ENCODE measurements at regions not wholly inside any gene's neighbourhood (a gene's known extent, or its start where the extent isn't known, plus 50 kb on each side); places are given as distances from the start of the nearest gene placed in this dataset.
A peak's percentile ranks its signal among the peaks of the same experiment; 100 is the strongest.

DNA sequence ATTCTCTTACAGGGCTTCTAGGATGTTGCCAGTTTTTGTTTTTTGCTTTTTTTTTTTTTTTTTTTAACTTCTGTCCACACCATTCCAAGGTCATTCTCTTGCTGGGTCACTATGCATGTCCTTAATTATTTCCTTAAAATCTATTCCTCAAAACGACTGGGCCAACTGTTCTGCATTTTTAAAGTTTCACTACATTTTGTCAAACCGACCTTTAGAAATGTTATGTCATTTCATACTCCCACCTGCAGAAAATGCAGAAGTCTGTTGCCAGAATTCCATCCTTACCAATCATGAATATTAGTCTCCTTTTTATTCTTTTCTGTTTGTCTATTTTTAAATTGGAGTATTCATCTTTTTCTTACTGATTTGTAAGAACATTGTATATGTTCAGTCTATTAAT is 295.5 kb downstream of the ZSWIM6 start:
- H3K4me3 ChIP-seq: no peak overlapping the region
- no peaks in the 10 kb centered on the region for H3K9me3 ChIP-seq
- no peaks in the 10 kb centered on the region for H3K27me3 ChIP-seq
- TF ChIP-seq, protein P1, sequence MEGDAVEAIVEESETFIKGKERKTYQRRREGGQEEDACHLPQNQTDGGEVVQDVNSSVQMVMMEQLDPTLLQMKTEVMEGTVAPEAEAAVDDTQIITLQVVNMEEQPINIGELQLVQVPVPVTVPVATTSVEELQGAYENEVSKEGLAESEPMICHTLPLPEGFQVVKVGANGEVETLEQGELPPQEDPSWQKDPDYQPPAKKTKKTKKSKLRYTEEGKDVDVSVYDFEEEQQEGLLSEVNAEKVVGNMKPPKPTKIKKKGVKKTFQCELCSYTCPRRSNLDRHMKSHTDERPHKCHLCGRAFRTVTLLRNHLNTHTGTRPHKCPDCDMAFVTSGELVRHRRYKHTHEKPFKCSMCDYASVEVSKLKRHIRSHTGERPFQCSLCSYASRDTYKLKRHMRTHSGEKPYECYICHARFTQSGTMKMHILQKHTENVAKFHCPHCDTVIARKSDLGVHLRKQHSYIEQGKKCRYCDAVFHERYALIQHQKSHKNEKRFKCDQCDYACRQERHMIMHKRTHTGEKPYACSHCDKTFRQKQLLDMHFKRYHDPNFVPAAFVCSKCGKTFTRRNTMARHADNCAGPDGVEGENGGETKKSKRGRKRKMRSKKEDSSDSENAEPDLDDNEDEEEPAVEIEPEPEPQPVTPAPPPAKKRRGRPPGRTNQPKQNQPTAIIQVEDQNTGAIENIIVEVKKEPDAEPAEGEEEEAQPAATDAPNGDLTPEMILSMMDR (IDR thresholded peaks at IDR 0.05): no peak
- no peak overlapping the region for H3K27ac ChIP-seq
- H3K4me1 ChIP-seq: peaks cover 0 to 31% (median 23%) of the 10 kb centered on the region in 4 donors
- H3K36me3 ChIP-seq: no peaks in the 10 kb centered on the region
- intact Hi-C loops (cut with DNase I; ENCODE audit: low total_unique reads): no loop called here
- no peak for DNase-seq

DNA sequence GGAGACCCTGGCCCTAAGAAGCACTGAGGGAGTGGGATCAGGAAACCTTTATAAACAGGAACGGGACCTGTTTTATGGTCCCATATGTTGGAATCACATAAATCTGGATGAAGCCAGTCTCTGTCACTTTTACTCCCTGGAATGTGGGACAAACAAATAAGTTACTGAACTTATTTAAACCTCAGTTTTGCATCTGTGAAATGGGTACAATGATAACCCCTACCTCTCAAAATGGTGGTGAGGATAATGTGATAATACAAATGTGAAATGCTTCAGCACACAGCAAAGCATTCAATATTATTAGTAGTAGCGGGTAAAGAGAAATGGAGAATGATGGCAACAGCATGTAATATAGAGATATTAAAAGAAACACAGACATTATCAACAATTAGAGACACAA is 298.9 kb downstream of the ZSWIM6 start:
- no peak for DNase-seq
- Histone ChIP-seq H3K9me3 (no peaks in the 10 kb centered on the region), H3K36me3 (no peaks in the 10 kb centered on the region), H3K4me3 (no peak overlapping the region), H3K27ac (peak overlapping the region; percentile 38 to 51), H3K27me3 (no peaks in the 10 kb centered on the region), H3K4me1 (peaks cover 0 to 18% (median 15%) of the 10 kb centered on the region in 4 donors)
- TF ChIP-seq, protein P1 (IDR thresholded peaks at IDR 0.05): no peak
- intact Hi-C loops (cut with DNase I; ENCODE audit: low total_unique reads): no loop called here

DNA sequence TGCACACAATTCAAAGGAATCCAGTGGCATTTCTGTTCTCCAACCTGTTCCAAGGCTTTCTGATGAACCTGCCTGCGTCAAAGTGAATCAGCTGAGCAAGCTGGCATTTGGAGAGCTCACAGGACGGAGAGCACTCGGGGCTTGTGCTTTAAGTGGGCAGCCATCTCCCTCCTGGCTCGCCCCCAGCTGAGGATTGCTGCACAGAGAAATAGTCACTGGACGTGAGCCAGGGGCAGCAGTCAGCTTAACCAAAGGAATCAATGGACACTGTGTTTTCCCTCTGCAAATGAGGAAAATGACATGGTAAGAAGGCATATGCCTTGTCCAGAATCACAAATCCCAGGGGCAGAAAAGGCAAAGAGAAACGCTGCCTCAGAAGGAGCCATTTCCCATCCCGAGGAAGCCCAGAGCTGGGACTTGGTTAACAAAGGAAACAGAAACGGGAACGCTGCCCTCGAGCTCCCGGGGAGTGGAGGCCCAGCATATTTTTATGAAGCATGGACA is 299.4 kb downstream of the ZSWIM6 start:
- Histone ChIP-seq H3K4me1 (peaks cover 0 to 12% (median 10%) of the 10 kb centered on the region in 4 donors), H3K27ac (peak overlapping the region; percentile 38 to 51), H3K27me3 (no peaks in the 10 kb centered on the region), H3K4me3 (peak overlapping the region in 1 of 2 donors; percentile 12), H3K36me3 (no peaks in the 10 kb centered on the region), H3K9me3 (no peaks in the 10 kb centered on the region)
- TF ChIP-seq, protein P1 (IDR thresholded peaks at IDR 0.05): no peak
- DNase-seq: peak; percentile 58 to 81
- intact Hi-C loops (cut with DNase I; ENCODE audit: low total_unique reads): no loop called here

DNA sequence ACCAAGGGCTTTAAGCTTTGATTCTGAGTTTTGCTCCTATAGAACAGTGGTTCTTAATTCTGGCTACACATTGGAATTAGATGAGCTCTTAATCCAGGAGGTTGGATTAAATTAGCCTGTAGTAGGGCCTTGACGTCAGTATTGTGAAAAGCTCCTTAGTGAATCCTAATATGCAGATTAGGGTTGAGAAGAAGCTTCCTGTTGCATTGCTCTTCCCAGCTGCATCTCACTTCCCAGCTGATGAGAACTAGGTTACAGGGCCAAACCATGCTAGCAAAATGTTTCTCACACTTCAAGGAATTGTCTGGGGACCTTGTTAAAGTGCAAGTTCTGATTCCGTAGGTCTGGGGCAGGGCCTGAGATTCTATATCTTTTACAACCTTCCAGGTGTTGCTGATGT is 300.0 kb downstream of the ZSWIM6 start:
- H3K27ac ChIP-seq: peak overlapping the region; percentile 38 to 51
- DNase-seq: no peak
- no peaks in the 10 kb centered on the region for H3K36me3 ChIP-seq
- no peaks in the 10 kb centered on the region for H3K27me3 ChIP-seq
- H3K9me3 ChIP-seq: no peaks in the 10 kb centered on the region
- H3K4me3 ChIP-seq: no peak overlapping the region
- TF ChIP-seq, protein P1 (IDR thresholded peaks at IDR 0.05): no peak
- H3K4me1 ChIP-seq: peaks cover 0 to 11% (median 10%) of the 10 kb centered on the region in 4 donors
- intact Hi-C loops (cut with DNase I; ENCODE audit: low total_unique reads): no loop called here

DNA sequence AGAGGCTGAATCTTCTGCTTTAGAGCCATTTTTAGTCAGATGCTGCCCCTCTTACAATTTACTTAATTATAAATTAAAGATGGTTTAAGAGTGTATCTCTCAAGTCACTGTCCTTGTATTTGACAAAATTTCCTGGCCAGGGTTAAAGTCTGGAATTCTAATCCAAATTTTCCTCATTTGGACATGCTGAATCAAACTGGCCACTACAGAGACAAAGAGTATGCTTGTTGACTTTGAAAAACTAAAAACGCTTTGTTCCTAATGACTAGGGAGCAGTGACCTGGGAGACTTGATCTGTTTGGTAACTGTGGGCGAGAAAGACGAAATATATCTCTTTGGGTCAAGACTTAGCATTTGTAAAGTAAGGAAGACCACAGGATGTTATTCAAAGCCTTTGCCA is 303.2 kb downstream of the ZSWIM6 start:
- peaks cover 0 to 25% (median 21%) of the 10 kb centered on the region in 4 donors for H3K4me1 ChIP-seq

More for the DNA sequence above, 303.2 kb downstream of the ZSWIM6 start:
- Histone ChIP-seq H3K27me3 (no peaks in the 10 kb centered on the region), H3K36me3 (no peaks in the 10 kb centered on the region), H3K27ac (no peak overlapping the region), H3K9me3 (no peaks in the 10 kb centered on the region), H3K4me3 (no peak overlapping the region)
- DNase-seq: no peak
- TF ChIP-seq, protein P1 (IDR thresholded peaks at IDR 0.05): no peak
- intact Hi-C loops (cut with DNase I; ENCODE audit: low total_unique reads): no loop called here
